ENCODE measurements at regions not wholly inside any gene's neighbourhood (a gene's known extent, or its start where the extent isn't known, plus 50 kb on each side); places are given as distances from the start of the nearest gene placed in this dataset.
"Not testable (repeated sequence)": the region's sequence is repeated elsewhere in the genome, so short reads cannot be mapped to it uniquely, and the experiment has no call there.

DNA sequence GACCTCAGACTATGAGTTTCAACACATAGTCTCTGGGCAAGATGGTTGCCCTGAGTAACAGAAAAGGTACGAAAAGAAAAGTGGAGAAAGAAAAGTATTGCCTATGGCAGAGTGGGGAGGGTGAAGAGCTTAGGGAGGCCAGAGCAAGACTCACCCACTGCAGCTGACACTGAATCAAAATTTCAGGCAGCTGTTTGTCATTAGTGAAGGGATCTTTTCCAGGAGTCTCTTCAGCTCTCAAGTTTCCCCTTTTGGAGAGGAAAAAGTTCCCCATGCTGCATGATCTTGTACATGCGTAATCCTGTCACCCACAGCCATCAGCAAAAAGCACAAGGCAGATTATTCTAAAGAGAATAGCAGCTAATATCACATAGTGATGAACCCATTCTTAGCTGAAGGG is 616.9 kb upstream of the GBE1 start:
- H3K4me3 ChIP-seq (ENCODE audit: low read depth, low read length), result no peak overlapping the region
- no peak for TF ChIP-seq CTCF (IDR thresholded peaks at IDR 0.05; ENCODE audit: low read depth, low read length, missing control alignments)
- no peak for DNase-seq (ENCODE audit: low read depth)
- in situ Hi-C loops (cut with HindIII; ENCODE audit: low sequenced_read_pairs), result no loop called here

GRCh38 chr3:82376883-82377282 is 615.4 kb upstream of the GBE1 start:
- no peak overlapping the region for H3K4me3 ChIP-seq (ENCODE audit: low read depth, low read length)
- no peak for TF ChIP-seq CTCF (IDR thresholded peaks at IDR 0.05; ENCODE audit: low read depth, low read length, missing control alignments)
- in situ Hi-C loops (cut with HindIII; ENCODE audit: low sequenced_read_pairs), result no loop called here
- no peak for DNase-seq (ENCODE audit: low read depth)

- DNase-seq (ENCODE audit: low read depth); in situ Hi-C loops (cut with HindIII; ENCODE audit: low sequenced_read_pairs); H3K4me3 ChIP-seq (ENCODE audit: low read depth, low read length): not testable (repeated sequence)
Measured at GRCh38 chr3:82373833-82374232, 612.4 kb upstream of the GBE1 start.

DNA sequence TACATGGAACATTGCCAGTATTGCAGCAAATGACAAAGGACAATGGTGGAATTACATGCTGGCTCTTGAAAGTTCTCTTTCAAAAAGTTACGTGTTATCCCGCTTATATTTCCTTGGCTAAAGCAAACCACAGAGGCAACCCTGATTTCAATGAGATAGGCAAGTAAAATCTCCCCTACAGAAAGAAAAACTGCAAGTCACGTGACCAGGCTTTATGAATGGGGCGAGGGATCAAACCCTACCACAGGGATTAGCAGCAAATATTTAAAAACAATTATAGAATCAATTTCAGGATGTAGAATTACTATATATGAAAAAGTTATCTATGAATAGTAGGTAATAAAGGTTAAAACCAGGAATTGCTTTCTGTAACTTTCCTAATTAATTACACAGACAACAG is 603.4 kb upstream of the GBE1 start:
- DNase-seq (ENCODE audit: low read depth), result no peak
- in situ Hi-C loops (cut with HindIII; ENCODE audit: low sequenced_read_pairs), result no loop called here
- TF ChIP-seq CTCF (IDR thresholded peaks at IDR 0.05; ENCODE audit: low read depth, low read length, missing control alignments), result no peak
- no peak overlapping the region for H3K4me3 ChIP-seq (ENCODE audit: low read depth, low read length)

- in situ Hi-C loops (cut with HindIII; ENCODE audit: low sequenced_read_pairs), result no loop called here
- TF ChIP-seq CTCF (IDR thresholded peaks at IDR 0.05; ENCODE audit: low read depth, low read length, missing control alignments), result no peak
- H3K4me3 ChIP-seq (ENCODE audit: low read depth, low read length), result no peak overlapping the region
- DNase-seq (ENCODE audit: low read depth), result no peak
Measured at GRCh38 chr3:82363131-82363530, 601.7 kb upstream of the GBE1 start.

- TF ChIP-seq CTCF (IDR thresholded peaks at IDR 0.05; ENCODE audit: low read depth, low read length, missing control alignments), result no peak
- H3K4me3 ChIP-seq (ENCODE audit: low read depth, low read length), result no peak overlapping the region
- DNase-seq (ENCODE audit: low read depth), result no peak
- in situ Hi-C loops (cut with HindIII; ENCODE audit: low sequenced_read_pairs), result no loop called here
Measured at GRCh38 chr3:82355228-82355627, 593.8 kb upstream of the GBE1 start.

DNA sequence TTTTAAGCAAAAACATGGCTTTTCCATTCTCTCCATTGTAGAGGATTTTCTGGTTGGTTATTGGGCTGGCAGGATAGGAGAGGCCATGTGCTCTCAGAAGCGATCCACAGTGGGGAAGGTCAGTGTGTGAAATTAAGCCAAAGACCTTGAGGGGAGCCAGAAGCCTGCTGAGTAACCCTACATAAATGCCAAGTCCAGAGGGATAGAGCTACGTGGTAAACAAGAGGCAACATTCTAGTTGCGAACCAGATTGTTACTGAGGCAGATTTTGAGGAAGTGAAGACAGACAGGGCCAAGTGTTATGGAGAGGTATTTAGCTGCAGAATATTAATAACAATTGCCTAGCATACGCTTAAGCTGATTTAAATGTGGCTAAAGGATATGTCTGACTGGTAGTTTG is 592.8 kb upstream of the GBE1 start:
- in situ Hi-C loops (cut with HindIII; ENCODE audit: low sequenced_read_pairs), result no loop called here
- peak; percentile 6 for DNase-seq (ENCODE audit: low read depth)
- H3K4me3 ChIP-seq (ENCODE audit: low read depth, low read length), result no peak overlapping the region
- TF ChIP-seq CTCF (IDR thresholded peaks at IDR 0.05; ENCODE audit: low read depth, low read length, missing control alignments), result no peak
